ENCODE measurements at regions not wholly inside any gene's neighbourhood (a gene's known extent, or its start where the extent isn't known, plus 50 kb on each side); places are given as distances from the start of the nearest gene placed in this dataset.

- no peak for DNase-seq
- Histone ChIP-seq H4K20me1 (ENCODE audit: insufficient read depth, low read length) (no peaks in the 10 kb centered on the region), H3K27me3 (ENCODE audit: control insufficient read depth in 2 of 2, insufficient read depth in 2 of 2, low read length in 2 of 2) (no peaks in the 10 kb centered on the region), H3K4me3 (replicated peaks in 1 of 3; ENCODE audit: low read depth in 2 of 3, low read length in 3 of 3) (no peak overlapping the region), H3K79me2 (ENCODE audit: insufficient read depth, low read length) (no peaks in the 10 kb centered on the region), H3K9ac (ENCODE audit: insufficient read depth, low read length, poor library complexity, severe bottlenecking) (no peak overlapping the region), H3K9me3 (replicated peaks in 1 of 2; ENCODE audit: control insufficient read depth in 1 of 2, insufficient read depth in 1 of 2, low read length in 2 of 2) (no peaks in the 10 kb centered on the region), H2AFZ (ENCODE audit: insufficient read depth, low read depth, low read length, poor library complexity, severe bottlenecking) (no peak overlapping the region), H3K4me2 (replicated peaks; ENCODE audit: extremely low read depth, low read length, poor library complexity, severe bottlenecking) (no peak overlapping the region), H3K36me3 (replicated peaks in 1 of 2; ENCODE audit: control insufficient read depth in 1 of 2, insufficient read depth in 2 of 2, low read length in 2 of 2) (no peaks in the 10 kb centered on the region), H3K4me1 (ENCODE audit: control insufficient read depth in 1 of 2, insufficient read depth in 2 of 2, low read length in 2 of 2) (no peaks in the 10 kb centered on the region), H3K27ac (ENCODE audit: low read depth in 1 of 2, low read length in 2 of 2) (no peak overlapping the region)
- H3K27ac Mint-ChIP-seq = no peak overlapping the region
- no peak for TF ChIP-seq CTCF (IDR thresholded peaks at IDR 0.05)
- no peaks in the 10 kb centered on the region for H3K27me3 Mint-ChIP-seq (ENCODE audit: low read depth in 3 of 3)
- intact Hi-C loops (cut with micrococcal nuclease) = no loop called here
- no peaks in the 10 kb centered on the region for H3K4me1 Mint-ChIP-seq
- H3K9me3 Mint-ChIP-seq = peaks cover 0 to 4% (median 0%) of the 10 kb centered on the region in 7 donors
- H3K36me3 Mint-ChIP-seq = no peaks in the 10 kb centered on the region
- WGBS (ENCODE audit: insufficient coverage) = no CpG with 5 or more reads among the region's 3 CpGs
- no peak overlapping the region for H3K4me3 Mint-ChIP-seq
These were observed 1051.8 kb upstream of the AMELY start for GRCh38 chrY:7963393-7963792.

- Histone ChIP-seq H2AFZ (ENCODE audit: insufficient read depth, low read depth, low read length, poor library complexity, severe bottlenecking) (no peak overlapping the region), H3K36me3 (replicated peaks in 1 of 2; ENCODE audit: control insufficient read depth in 1 of 2, insufficient read depth in 2 of 2, low read length in 2 of 2) (no peaks in the 10 kb centered on the region), H3K9ac (ENCODE audit: insufficient read depth, low read length, poor library complexity, severe bottlenecking) (no peak overlapping the region), H3K27me3 (ENCODE audit: control insufficient read depth in 2 of 2, insufficient read depth in 2 of 2, low read length in 2 of 2) (no peaks in the 10 kb centered on the region), H3K4me1 (ENCODE audit: control insufficient read depth in 1 of 2, insufficient read depth in 2 of 2, low read length in 2 of 2) (no peaks in the 10 kb centered on the region), H3K4me3 (replicated peaks in 1 of 3; ENCODE audit: low read depth in 2 of 3, low read length in 3 of 3) (no peak overlapping the region), H4K20me1 (ENCODE audit: insufficient read depth, low read length) (no peaks in the 10 kb centered on the region), H3K4me2 (replicated peaks; ENCODE audit: extremely low read depth, low read length, poor library complexity, severe bottlenecking) (no peak overlapping the region), H3K9me3 (replicated peaks in 1 of 2; ENCODE audit: control insufficient read depth in 1 of 2, insufficient read depth in 1 of 2, low read length in 2 of 2) (no peaks in the 10 kb centered on the region), H3K27ac (ENCODE audit: low read depth in 1 of 2, low read length in 2 of 2) (no peak overlapping the region), H3K79me2 (ENCODE audit: insufficient read depth, low read length) (no peaks in the 10 kb centered on the region)
- no peak overlapping the region for H3K27ac Mint-ChIP-seq
- no peaks in the 10 kb centered on the region for H3K36me3 Mint-ChIP-seq
- H3K27me3 Mint-ChIP-seq (ENCODE audit: low read depth in 3 of 3) = no peaks in the 10 kb centered on the region
- no peak overlapping the region for H3K4me3 Mint-ChIP-seq
- no CpG with 5 or more reads among the region's 1 CpG for WGBS (ENCODE audit: insufficient coverage)
- no peak for TF ChIP-seq CTCF (IDR thresholded peaks at IDR 0.05)
- no peak for DNase-seq
- no peaks in the 10 kb centered on the region for H3K4me1 Mint-ChIP-seq
- intact Hi-C loops (cut with micrococcal nuclease) = no loop called here
- H3K9me3 Mint-ChIP-seq = peaks cover 0 to 4% (median 0%) of the 10 kb centered on the region in 7 donors
These were observed 1050.8 kb upstream of the AMELY start for GRCh38 chrY:7962350-7962749.

All from CD14-positive monocyte (primary cell).